Retinal pigment epithelial cell (primary cell): ENCODE measurements at regions not wholly inside any gene's neighbourhood (a gene's known extent, or its start where the extent isn't known, plus 50 kb on each side); places are given as distances from the start of the nearest gene placed in this dataset.

Experiments used
- DNase-seq: peaks from one replicate; pipeline ENCODE4 v3.0.0-alpha.2; 2010; ENCODE audit warnings: low read depth
- H3K4me3 ChIP-seq: 2 replicates; pipeline ENCODE4 v1.5.1; 2011; ENCODE audit warnings: mild to moderate bottlenecking, low read length, control low read depth, moderate library complexity
- TF ChIP-seq, protein P1 (sequence below): conservative IDR thresholded peaks from 2 replicates; pipeline ENCODE4 v1.5.1; 2011; ENCODE audit warnings: low read depth, low read length, control low read depth, inconsistent platforms

DNA sequence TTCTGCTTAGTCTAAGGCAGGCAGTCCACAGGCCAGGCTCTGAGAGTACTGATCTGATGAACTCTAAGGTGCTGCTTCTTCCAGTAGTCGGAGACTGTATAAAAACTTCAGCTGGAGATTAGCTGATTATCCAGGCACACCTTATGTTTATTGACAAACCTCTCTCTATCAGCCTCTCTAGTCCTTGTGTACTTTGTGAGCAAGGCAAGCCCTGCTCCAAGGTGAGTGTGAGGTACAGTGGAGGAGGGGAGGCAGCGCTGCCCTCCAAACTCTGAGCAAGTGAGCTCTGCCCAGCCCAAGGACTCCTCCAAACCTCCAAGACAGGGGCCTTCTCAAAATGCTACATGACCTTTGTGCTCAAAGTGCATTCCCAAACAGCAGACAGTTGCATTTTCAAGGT is 95.9 kb upstream of the CDKN3 start:
- TF ChIP-seq, protein P1, sequence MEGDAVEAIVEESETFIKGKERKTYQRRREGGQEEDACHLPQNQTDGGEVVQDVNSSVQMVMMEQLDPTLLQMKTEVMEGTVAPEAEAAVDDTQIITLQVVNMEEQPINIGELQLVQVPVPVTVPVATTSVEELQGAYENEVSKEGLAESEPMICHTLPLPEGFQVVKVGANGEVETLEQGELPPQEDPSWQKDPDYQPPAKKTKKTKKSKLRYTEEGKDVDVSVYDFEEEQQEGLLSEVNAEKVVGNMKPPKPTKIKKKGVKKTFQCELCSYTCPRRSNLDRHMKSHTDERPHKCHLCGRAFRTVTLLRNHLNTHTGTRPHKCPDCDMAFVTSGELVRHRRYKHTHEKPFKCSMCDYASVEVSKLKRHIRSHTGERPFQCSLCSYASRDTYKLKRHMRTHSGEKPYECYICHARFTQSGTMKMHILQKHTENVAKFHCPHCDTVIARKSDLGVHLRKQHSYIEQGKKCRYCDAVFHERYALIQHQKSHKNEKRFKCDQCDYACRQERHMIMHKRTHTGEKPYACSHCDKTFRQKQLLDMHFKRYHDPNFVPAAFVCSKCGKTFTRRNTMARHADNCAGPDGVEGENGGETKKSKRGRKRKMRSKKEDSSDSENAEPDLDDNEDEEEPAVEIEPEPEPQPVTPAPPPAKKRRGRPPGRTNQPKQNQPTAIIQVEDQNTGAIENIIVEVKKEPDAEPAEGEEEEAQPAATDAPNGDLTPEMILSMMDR = no peak
- no peak overlapping the region for H3K4me3 ChIP-seq
- no peak for DNase-seq

GRCh38 chr14:54301359-54301758 is 95.4 kb upstream of the CDKN3 start:
- DNase-seq = no peak
- no peak overlapping the region for H3K4me3 ChIP-seq
- TF ChIP-seq, protein P1 = no peak

DNA sequence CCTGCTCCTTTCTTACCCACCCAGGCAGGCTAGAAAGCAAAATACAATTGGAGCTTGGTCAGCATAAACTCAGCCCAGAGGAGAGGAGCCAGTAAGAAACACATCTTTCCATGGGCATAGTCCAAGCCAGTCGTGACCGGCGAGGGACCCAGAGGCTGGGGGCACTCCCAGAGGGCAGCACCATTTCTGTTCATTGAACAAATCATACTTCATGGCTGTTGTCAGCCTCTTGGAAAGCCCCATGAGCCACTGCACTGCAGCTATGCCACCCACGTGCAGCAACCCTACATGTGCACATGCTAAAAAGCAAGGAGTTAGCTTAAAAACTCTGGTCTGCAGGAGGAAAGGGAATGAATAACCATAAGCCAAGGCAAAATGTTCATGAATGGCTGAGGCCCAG is 90.0 kb upstream of the CDKN3 start:
- H3K4me3 ChIP-seq = no peak overlapping the region
- DNase-seq = no peak
- TF ChIP-seq, protein P1 = no peak

DNA sequence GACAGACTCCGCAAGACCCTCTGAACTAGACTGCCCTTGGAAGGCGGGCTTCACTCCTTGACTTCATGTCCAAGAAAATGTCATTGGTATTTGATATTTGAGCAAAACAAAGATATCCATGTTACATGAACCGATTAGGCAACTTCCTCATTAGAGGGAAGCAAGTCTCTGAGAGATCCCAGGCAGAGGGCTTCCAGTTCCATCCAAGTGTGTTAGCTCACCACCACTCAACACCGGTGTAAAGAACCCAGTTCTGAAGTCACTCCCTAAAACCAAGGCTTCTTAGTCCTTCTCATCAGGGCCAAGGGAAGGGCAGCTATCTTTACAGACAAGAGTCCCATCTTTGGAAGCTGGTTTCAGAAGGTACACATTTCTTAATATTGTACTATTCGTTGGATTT is 87.2 kb upstream of the CDKN3 start:
- no peak for DNase-seq
- TF ChIP-seq, protein P1 = no peak
- no peak overlapping the region for H3K4me3 ChIP-seq

GRCh38 chr14:54310151-54310850 is 86.5 kb upstream of the CDKN3 start:
- H3K4me3 ChIP-seq = no peak overlapping the region
- DNase-seq = no peak
- TF ChIP-seq, protein P1 = no peak

DNA sequence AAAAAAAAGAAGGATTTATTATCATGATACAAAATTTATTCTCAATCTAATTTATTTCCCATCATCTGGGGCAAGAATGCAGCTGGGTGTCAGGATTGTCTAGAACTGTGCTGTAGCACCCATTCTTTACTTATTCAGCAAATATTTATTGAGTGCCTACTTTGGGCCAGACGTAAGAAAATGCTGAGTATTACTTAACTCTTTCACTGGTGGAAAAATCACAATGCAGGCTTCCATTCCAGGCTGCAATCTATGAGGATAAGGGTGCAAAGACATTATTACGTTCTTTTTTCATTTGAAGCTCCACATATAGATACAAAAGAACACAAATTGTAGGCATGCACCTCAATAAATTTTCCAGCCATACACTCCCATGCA is 86.0 kb upstream of the CDKN3 start:
- no peak overlapping the region for H3K4me3 ChIP-seq
- TF ChIP-seq, protein P1 = no peak
- no peak for DNase-seq

- peak; percentile 79 for DNase-seq
- H3K4me3 ChIP-seq = no peak overlapping the region
- TF ChIP-seq, protein P1 = no peak
Measured at GRCh38 chr14:54312166-54312801, 84.5 kb upstream of the CDKN3 start.
